WTC11 (cell line): ENCODE measurements at regions not wholly inside any gene's neighbourhood (a gene's known extent, or its start where the extent isn't known, plus 50 kb on each side); places are given as distances from the start of the nearest gene placed in this dataset.

ENCODE experiments used
- ATAC-seq: fragments of 200-7000 bp; cut with Tn5 transposase; 2 replicates; pipeline ENCODE4 v1.10.0; 2021; ENCODE audit warnings: mild to moderate bottlenecking, moderate library complexity
- CTCF ChIA-PET: fragments of 300-600 bp; sonication (Branson Sonifier 250); formaldehyde crosslinking; loops from one replicate; lab custom pipeline; 2021; ENCODE audit warnings: antibody characterized with exemption; lab: Charles Lee
- POLR2A ChIA-PET: fragments of 350-600 bp; sonication (Branson Sonifier 250); formaldehyde crosslinking; loops from one replicate; lab custom pipeline; 2021; ENCODE audit warnings: antibody characterized with exemption; lab: Charles Lee
- DNase-seq: peaks from one replicate; pipeline ENCODE4 v3.0.0; 2021; ENCODE audit warnings: low spot score
- H3K27ac Mint-ChIP-seq: 2 replicates; pipeline ENCODE4 v1.8.0; 2021; ENCODE audit warnings: mixed read lengths
- H3K27me3 Mint-ChIP-seq: 2 replicates; pipeline ENCODE4 v1.8.0; 2021; ENCODE audit warnings: low read depth, mild to moderate bottlenecking, moderate library complexity, mixed read lengths
- H3K36me3 Mint-ChIP-seq: 2 replicates; pipeline ENCODE4 v1.8.0; 2021; ENCODE audit warnings: mixed read lengths
- H3K4me1 Mint-ChIP-seq: 2 replicates; pipeline ENCODE4 v1.8.0; 2022; ENCODE audit warnings: mixed read lengths
- H3K4me3 Mint-ChIP-seq: 2 replicates; pipeline ENCODE4 v1.8.0; 2021; ENCODE audit warnings: mild to moderate bottlenecking, moderate library complexity, mixed read lengths
- H3K9me3 Mint-ChIP-seq: 2 replicates; pipeline ENCODE4 v1.8.0; 2021; ENCODE audit warnings: mixed read lengths
- AR ChIP-seq: fragments of 250-450 bp; sonication (Bioruptor Pico); IDR thresholded peaks from 2 replicates; pipeline ENCODE4 v1.9.0; 2021; ENCODE audit warnings: mild to moderate bottlenecking
- ARID4B ChIP-seq: sonication (generic); formaldehyde crosslinking; IDR thresholded peaks from 2 replicates; pipeline ENCODE4 v1.8.0; 2023; ENCODE audit warnings: missing genetic modification reagents, mild to moderate bottlenecking, borderline replicate concordance
- ATF2 ChIP-seq: sonication (generic); formaldehyde crosslinking; IDR thresholded peaks from 2 replicates; pipeline ENCODE4 v1.8.1; 2022; ENCODE audit warnings: low read depth, missing genetic modification reagents, borderline replicate concordance
- E2F4 ChIP-seq: sonication (generic); formaldehyde crosslinking; IDR thresholded peaks from 2 replicates; pipeline ENCODE4 v1.8.1; 2022; ENCODE audit warnings: low read depth, mild to moderate bottlenecking, moderate library complexity, missing genetic modification reagents, borderline replicate concordance
- ERG ChIP-seq: fragments of 250-450 bp; sonication (Bioruptor Pico); IDR thresholded peaks from 2 replicates; pipeline ENCODE4 v1.8.0; 2021; ENCODE audit warnings: mild to moderate bottlenecking
- NFATC4 ChIP-seq: fragments of 250-450 bp; sonication (Bioruptor Pico); IDR thresholded peaks from 2 replicates; pipeline ENCODE4 v1.9.0; 2021; ENCODE audit warnings: mild to moderate bottlenecking
- NFYB ChIP-seq: sonication (generic); formaldehyde crosslinking; conservative IDR thresholded peaks from 2 replicates; pipeline ENCODE4 v1.8.0; 2022; ENCODE audit warnings: low read depth, missing genetic modification reagents
- PRDM15 ChIP-seq: sonication (generic); formaldehyde crosslinking; IDR thresholded peaks from 2 replicates; pipeline ENCODE4 v1.8.0; 2022; ENCODE audit warnings: missing genetic modification reagents
- PREB ChIP-seq: sonication (generic); formaldehyde crosslinking; IDR thresholded peaks from 2 replicates; pipeline ENCODE4 v1.8.1; 2022; ENCODE audit warnings: mild to moderate bottlenecking, missing genetic modification reagents, moderate library complexity, borderline replicate concordance
- STAT6 ChIP-seq: sonication (generic); formaldehyde crosslinking; conservative IDR thresholded peaks from 2 replicates; pipeline ENCODE4 v1.8.1; 2023; ENCODE audit warnings: mild to moderate bottlenecking, low read depth, missing genetic modification reagents, moderate library complexity
- TEAD1 ChIP-seq: sonication (generic); formaldehyde crosslinking; IDR thresholded peaks from 2 replicates; pipeline ENCODE4 v1.8.0; 2022; ENCODE audit warnings: mild to moderate bottlenecking, missing genetic modification reagents
- TEAD4 ChIP-seq: sonication (generic); formaldehyde crosslinking; IDR thresholded peaks from 2 replicates; pipeline ENCODE4 v1.8.0; 2022; ENCODE audit warnings: mild to moderate bottlenecking, missing genetic modification reagents
- USF1 ChIP-seq: sonication (generic); formaldehyde crosslinking; IDR thresholded peaks from 2 replicates; pipeline ENCODE4 v1.8.0; 2022; ENCODE audit warnings: mild to moderate bottlenecking, missing genetic modification reagents
- ZBTB21 ChIP-seq: sonication (generic); formaldehyde crosslinking; IDR thresholded peaks from 2 replicates; pipeline ENCODE4 v1.8.1; 2023; ENCODE audit warnings: mild to moderate bottlenecking, missing genetic modification reagents, borderline replicate concordance
- ZNF263 ChIP-seq: sonication (generic); formaldehyde crosslinking; IDR thresholded peaks from 2 replicates; pipeline ENCODE4 v1.8.1; 2022; ENCODE audit warnings: low read depth, mild to moderate bottlenecking, moderate library complexity, missing genetic modification reagents

GRCh38 chr2:67083951-67084350, 313.2 kb upstream of the ETAA1 start:
- H3K4me3 Mint-ChIP-seq, result no peak overlapping the region
- CTCF ChIA-PET, result no interaction called here
- no peak for TF ChIP-seq ATF2
- no peak for TF ChIP-seq ZBTB21
- no peak for TF ChIP-seq AR (CRISPR knock-in tag)
- TF ChIP-seq ARID4B (CRISPR knock-in tag), result no peak
- TF ChIP-seq E2F4 (CRISPR knock-in tag), result no peak
- TF ChIP-seq STAT6, result no peak
- no peak for TF ChIP-seq NFYB (CRISPR knock-in tag)
- no peak for TF ChIP-seq TEAD1 (CRISPR knock-in tag)
- TF ChIP-seq PRDM15 (CRISPR knock-in tag), result no peak
- no peak for TF ChIP-seq PREB (CRISPR knock-in tag)
- no peak for TF ChIP-seq NFATC4
- no peak for TF ChIP-seq ZNF263 (CRISPR knock-in tag)
- no peak for TF ChIP-seq TEAD4 (CRISPR knock-in tag)
- TF ChIP-seq ERG (CRISPR knock-in tag), result no peak
- no peak for TF ChIP-seq USF1 (CRISPR knock-in tag)
- POLR2A ChIA-PET, result no interaction called here
- H3K9me3 Mint-ChIP-seq, result peaks cover 23% of the 10 kb centered on the region
- no peak overlapping the region for H3K27ac Mint-ChIP-seq
- no peaks in the 10 kb centered on the region for H3K4me1 Mint-ChIP-seq
- H3K27me3 Mint-ChIP-seq, result no peaks in the 10 kb centered on the region
- H3K36me3 Mint-ChIP-seq, result no peaks in the 10 kb centered on the region; the same call in 1 of the 2 replicates
- ATAC-seq, result no peak
- DNase-seq, result no peak
